HCT116 (cell line): ENCODE measurements at regions not wholly inside any gene's neighbourhood (a gene's known extent, or its start where the extent isn't known, plus 50 kb on each side); places are given as distances from the start of the nearest gene placed in this dataset.
"Not testable (repeated sequence)": the region's sequence is repeated elsewhere in the genome, so short reads cannot be mapped to it uniquely, and the experiment has no call there.

Experiments used
- ATAC-seq: fragments of 200-7000 bp; cut with Tn5 transposase; 2 replicates; pipeline ENCODE4 v1.9.1; 2020; ENCODE audit warnings: mild to moderate bottlenecking, moderate library complexity
- BruUV-seq: library from RNA; stranded (reverse); fragments of 400-500 nt; replicated peaks from 2 replicates; lab custom pipeline; 2021; lab: Mats Ljungman, UMichigan
- CTCF ChIA-PET: fragments of 300-600 bp; sonication (Branson Sonifier 250); formaldehyde crosslinking; loops from one replicate; lab custom pipeline; 2021; ENCODE audit warnings: antibody characterized with exemption; lab: Charles Lee
- POLR2A ChIA-PET: fragments of 300-600, 350-600 bp; sonication (Branson Sonifier 250); formaldehyde crosslinking; loops from one replicate; lab custom pipeline; 2021; ENCODE audit warnings: antibody characterized with exemption; lab: Charles Lee
- RAD21 ChIA-PET, 2 experiments: fragments of 300-600 bp; sonication (Branson Sonifier 250); formaldehyde crosslinking; loops; one replicate each; lab custom pipeline; 2023; ENCODE audit warnings: low total read pairs in 2 of 2; ENCODE audit not compliant: uncharacterized antibody in 2 of 2, unreplicated experiment in 2 of 2, low non-redundant PET in 1 of 2; lab: Charles Lee
- DNase-seq: peaks from one replicate; pipeline ENCODE4 v3.0.0-alpha.2; 2010; ENCODE audit warnings: low read depth, low spot score
- H2AFZ ChIP-seq: fragments of 200-600 bp; shearing (Covaris generic), sonication (generic); 2 replicates; pipeline ENCODE4 v1.6.1; 2017; ENCODE audit warnings: low read depth, mixed run types, mixed read lengths, antibody characterized with exemption, low read length; ENCODE audit not compliant: poor library complexity, severe bottlenecking
- H3K27ac ChIP-seq: 2 replicates; pipeline ENCODE4 v1.5.1; 2012; ENCODE audit warnings: low read depth, low read length
- H3K27me3 ChIP-seq: fragments of 200-600 bp; sonication (generic); 2 replicates; pipeline ENCODE4 v1.6.1; 2016; ENCODE audit warnings: mixed run types, low read length, mixed read lengths; ENCODE audit not compliant: insufficient read depth
- H3K36me3 ChIP-seq, 2 experiments: fragments of 200-500 bp in 1 of 2; fragments of 200-600 bp in 1 of 2; sonication (Bioruptor generic) in 1 of 2; sonication (generic) in 1 of 2; 2 replicates each; pipeline versions ENCODE4 v1.5.1 to v1.6.1; 2014 to 2016; ENCODE audit warnings: low read length in 2 of 2, inconsistent platforms in 1 of 2, mixed read lengths in 1 of 2, mixed run types in 1 of 2; ENCODE audit not compliant: insufficient read depth in 2 of 2, control insufficient read depth in 1 of 2
- H3K4me1 ChIP-seq, 2 experiments: fragments of 200-600 bp in 1 of 2; sonication (generic) in 1 of 2; 2 replicates each; pipeline versions ENCODE4 v1.5.1 to v1.6.1; 2012 to 2017; ENCODE audit warnings: low read length in 2 of 2, inconsistent platforms in 1 of 2, mild to moderate bottlenecking in 1 of 2, mixed read lengths in 1 of 2, mixed run types in 1 of 2, moderate library complexity in 1 of 2; ENCODE audit not compliant: insufficient read depth in 2 of 2, control insufficient read depth in 1 of 2
- H3K4me2 ChIP-seq: fragments of 200-600 bp; sonication (generic); 2 replicates; pipeline ENCODE4 v1.6.1; 2017; ENCODE audit warnings: mixed run types, low read length, mixed read lengths
- H3K4me3 ChIP-seq, 2 experiments: fragments of 200-600 bp in 1 of 2; sonication (generic) in 1 of 2; replicated peaks in 1 of 2; 2 replicates each; pipeline ENCODE4 v1.5.1; 2011 to 2016; ENCODE audit warnings: low read length in 2 of 2, control low read depth in 1 of 2, low read depth in 1 of 2, mild to moderate bottlenecking in 1 of 2, mixed read lengths in 1 of 2, mixed run types in 1 of 2
- H3K79me2 ChIP-seq: fragments of 200-600 bp; sonication (generic); 2 replicates; pipeline ENCODE4 v1.6.1; 2017; ENCODE audit warnings: mild to moderate bottlenecking, mixed run types, low read length, moderate library complexity, mixed read lengths; ENCODE audit not compliant: insufficient read depth
- H3K9ac ChIP-seq: fragments of 200-600 bp; sonication (generic); 2 replicates; pipeline ENCODE4 v1.6.1; 2016; ENCODE audit warnings: low read length, mixed read lengths
- H3K9me2 ChIP-seq: fragments of 200-600 bp; sonication (generic), shearing (Covaris generic); 2 replicates; pipeline ENCODE4 v1.6.1; 2017; ENCODE audit warnings: mixed run types, mild to moderate bottlenecking, moderate library complexity; ENCODE audit not compliant: insufficient read depth
- H3K9me3 ChIP-seq, 2 experiments: fragments of 200-500 bp in 1 of 2; fragments of 200-600 bp in 1 of 2; sonication (Bioruptor generic) in 1 of 2; sonication (generic) in 1 of 2; 2 replicates each; pipeline ENCODE4 v1.6.1; 2014 to 2017; ENCODE audit warnings: low read length in 2 of 2, mixed read lengths in 2 of 2, inconsistent platforms in 1 of 2, low read depth in 1 of 2, mild to moderate bottlenecking in 1 of 2, mixed run types in 1 of 2, moderate library complexity in 1 of 2; ENCODE audit not compliant: control insufficient read depth in 1 of 2, insufficient read depth in 1 of 2
- H4K20me1 ChIP-seq: fragments of 200-600 bp; sonication (generic), shearing (Covaris generic); 2 replicates; pipeline ENCODE4 v1.6.1; 2017; ENCODE audit warnings: mixed run types, mild to moderate bottlenecking, moderate library complexity; ENCODE audit not compliant: insufficient read depth
- ELF1 ChIP-seq: IDR thresholded peaks from 2 replicates; pipeline ENCODE4 v1.6.1; 2012; ENCODE audit warnings: low read depth, borderline replicate concordance
- FOSL1 ChIP-seq: IDR thresholded peaks from 2 replicates; pipeline ENCODE4 v1.6.1; 2012; ENCODE audit warnings: low read depth
- POLR2AphosphoS5 ChIP-seq: IDR thresholded peaks from 2 replicates; pipeline ENCODE4 v1.6.1; 2011; ENCODE audit warnings: mild to moderate bottlenecking, low read depth, low read length, moderate library complexity
- RAD21 ChIP-seq: IDR thresholded peaks from 2 replicates; pipeline ENCODE4 v1.6.1; 2012; ENCODE audit warnings: low read depth, mild to moderate bottlenecking
- ZNF274 ChIP-seq: fragments of 200-500 bp; sonication (Bioruptor generic); IDR thresholded peaks from 2 replicates; pipeline ENCODE4 v1.6.1; 2014; ENCODE audit warnings: mild to moderate bottlenecking, low read depth, low read length, inconsistent platforms
- intact Hi-C: fragments of 100-400 bp; cut with micrococcal nuclease; formaldehyde crosslinking; loops from 2 replicates; pipeline ENCODE4 v1.10.0; 2022
- TF ChIP-seq, protein P1 (sequence below): IDR thresholded peaks from 2 replicates; pipeline ENCODE4 v1.6.1; 2012; ENCODE audit warnings: low read depth

DNA sequence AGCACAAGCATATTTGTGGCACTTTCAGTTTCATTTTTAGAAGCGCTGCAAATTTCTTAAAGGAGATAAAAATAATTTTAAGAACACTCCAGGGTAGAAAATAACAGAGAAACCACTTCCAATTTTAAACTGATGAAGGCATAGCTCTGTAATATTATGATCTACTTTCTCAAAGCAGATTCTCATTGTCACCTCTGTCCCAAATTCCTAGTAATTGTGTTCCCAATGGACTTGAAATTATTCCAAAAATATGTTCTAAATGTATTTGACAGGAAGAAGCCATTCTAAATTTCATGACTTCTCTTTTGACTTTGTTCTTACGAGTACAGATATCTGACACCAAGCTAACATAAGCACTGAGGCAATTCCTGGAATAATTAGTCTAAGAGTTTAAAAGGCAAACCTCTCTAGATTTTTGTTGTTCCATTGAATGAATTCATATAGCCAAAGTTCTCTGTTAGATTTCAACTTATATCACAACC is 140.2 kb upstream of the CARMIL1 start:
- Histone ChIP-seq H3K36me3 (no peaks in the 10 kb centered on the region), H2AFZ (no peak overlapping the region), H4K20me1 (no peaks in the 10 kb centered on the region), H3K9ac (no peak overlapping the region), H3K27ac (no peak overlapping the region), H3K79me2 (no peaks in the 10 kb centered on the region), H3K27me3 (no peaks in the 10 kb centered on the region), H3K4me2 (no peak overlapping the region; the same call in 1 of the 2 replicates), H3K9me3 (no peaks in the 10 kb centered on the region), H3K4me3 (no peak overlapping the region), H3K9me2 (no peaks in the 10 kb centered on the region), H3K4me1 (no peaks in the 10 kb centered on the region)
- RAD21 ChIA-PET, result no interaction called here
- no peak for TF ChIP-seq ZNF274
- no peak for TF ChIP-seq ELF1
- TF ChIP-seq, protein P1, sequence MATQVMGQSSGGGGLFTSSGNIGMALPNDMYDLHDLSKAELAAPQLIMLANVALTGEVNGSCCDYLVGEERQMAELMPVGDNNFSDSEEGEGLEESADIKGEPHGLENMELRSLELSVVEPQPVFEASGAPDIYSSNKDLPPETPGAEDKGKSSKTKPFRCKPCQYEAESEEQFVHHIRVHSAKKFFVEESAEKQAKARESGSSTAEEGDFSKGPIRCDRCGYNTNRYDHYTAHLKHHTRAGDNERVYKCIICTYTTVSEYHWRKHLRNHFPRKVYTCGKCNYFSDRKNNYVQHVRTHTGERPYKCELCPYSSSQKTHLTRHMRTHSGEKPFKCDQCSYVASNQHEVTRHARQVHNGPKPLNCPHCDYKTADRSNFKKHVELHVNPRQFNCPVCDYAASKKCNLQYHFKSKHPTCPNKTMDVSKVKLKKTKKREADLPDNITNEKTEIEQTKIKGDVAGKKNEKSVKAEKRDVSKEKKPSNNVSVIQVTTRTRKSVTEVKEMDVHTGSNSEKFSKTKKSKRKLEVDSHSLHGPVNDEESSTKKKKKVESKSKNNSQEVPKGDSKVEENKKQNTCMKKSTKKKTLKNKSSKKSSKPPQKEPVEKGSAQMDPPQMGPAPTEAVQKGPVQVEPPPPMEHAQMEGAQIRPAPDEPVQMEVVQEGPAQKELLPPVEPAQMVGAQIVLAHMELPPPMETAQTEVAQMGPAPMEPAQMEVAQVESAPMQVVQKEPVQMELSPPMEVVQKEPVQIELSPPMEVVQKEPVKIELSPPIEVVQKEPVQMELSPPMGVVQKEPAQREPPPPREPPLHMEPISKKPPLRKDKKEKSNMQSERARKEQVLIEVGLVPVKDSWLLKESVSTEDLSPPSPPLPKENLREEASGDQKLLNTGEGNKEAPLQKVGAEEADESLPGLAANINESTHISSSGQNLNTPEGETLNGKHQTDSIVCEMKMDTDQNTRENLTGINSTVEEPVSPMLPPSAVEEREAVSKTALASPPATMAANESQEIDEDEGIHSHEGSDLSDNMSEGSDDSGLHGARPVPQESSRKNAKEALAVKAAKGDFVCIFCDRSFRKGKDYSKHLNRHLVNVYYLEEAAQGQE, result no peak
- TF ChIP-seq FOSL1, result no peak
- TF ChIP-seq POLR2AphosphoS5, result no peak
- no peak for TF ChIP-seq RAD21
- CTCF ChIA-PET, result no interaction called here
- POLR2A ChIA-PET, result no interaction called here
- ATAC-seq, result no peak
- intact Hi-C loops, result no loop called here
- BruUV-seq, result no TSS peak
- no peak for DNase-seq

DNA sequence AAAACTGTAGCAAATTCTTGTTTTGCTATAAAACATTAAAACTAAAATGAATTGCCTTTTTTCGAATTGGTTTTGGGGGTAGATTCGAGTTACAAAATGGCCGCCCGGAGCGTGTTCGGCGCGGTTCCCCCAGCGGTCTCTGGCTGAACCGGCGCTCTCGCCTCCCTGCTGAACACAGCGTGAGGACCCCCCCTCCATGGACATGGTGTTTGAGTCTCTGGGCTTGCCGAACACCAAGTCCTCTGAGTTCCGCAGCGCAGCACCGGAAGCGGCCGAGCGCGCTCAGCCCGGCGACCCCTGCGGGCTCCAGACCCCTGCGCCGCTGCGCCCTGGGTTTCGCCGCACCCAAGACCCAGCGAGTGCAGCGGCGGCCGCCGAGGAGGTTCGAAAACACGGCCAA is 139.6 kb upstream of the CARMIL1 start:
- POLR2A ChIA-PET, result not testable (repeated sequence)

More for the DNA sequence above, 139.6 kb upstream of the CARMIL1 start:
- intact Hi-C loops, ATAC-seq, CTCF ChIA-PET, RAD21 ChIA-PET, H3K27me3 ChIP-seq, H3K9me2 ChIP-seq, H3K79me2 ChIP-seq, H3K4me1 ChIP-seq, DNase-seq, H4K20me1 ChIP-seq, BruUV-seq, H3K4me2 ChIP-seq, H3K9me3 ChIP-seq, H3K4me3 ChIP-seq, H2AFZ ChIP-seq, H3K27ac ChIP-seq, H3K9ac ChIP-seq, H3K36me3 ChIP-seq: not testable (repeated sequence)
